Neural cell (in vitro differentiated cells): ENCODE measurements at regions not wholly inside any gene's neighbourhood (a gene's known extent, or its start where the extent isn't known, plus 50 kb on each side); places are given as distances from the start of the nearest gene placed in this dataset.

Experiments
- H2AFZ ChIP-seq: fragments of 200-600, 300-800 bp; sonication (generic), shearing (Covaris generic); 2 replicates; pipeline ENCODE4 v1.6.0; 2014; ENCODE audit warnings: low read depth, mild to moderate bottlenecking, antibody characterized with exemption, low read length, moderate library complexity
- H3F3A ChIP-seq: fragments of 200-600 bp; shearing (Covaris generic); 2 replicates; pipeline ENCODE4 v1.6.1; 2016; ENCODE audit warnings: mild to moderate bottlenecking, moderate library complexity, mixed read lengths, antibody characterized with exemption, low read length; ENCODE audit not compliant: insufficient read depth, poor library complexity, severe bottlenecking
- H3K27ac ChIP-seq: fragments of 200-600, 300-800 bp; sonication (generic), shearing (Covaris generic); 2 replicates; pipeline ENCODE4 v1.5.1; 2014; ENCODE audit warnings: mild to moderate bottlenecking, low read length, moderate library complexity
- H3K27me3 ChIP-seq: fragments of 300-800, 200-600 bp; sonication (generic), shearing (Covaris generic); 2 replicates; pipeline ENCODE4 v1.6.0; 2014; ENCODE audit warnings: mild to moderate bottlenecking, low read depth, low read length, moderate library complexity; ENCODE audit not compliant: insufficient read depth
- H3K36me3 ChIP-seq: fragments of 300-800, 200-600 bp; sonication (generic), shearing (Covaris generic); 2 replicates; pipeline ENCODE4 v1.5.1; 2014; ENCODE audit warnings: mild to moderate bottlenecking, antibody characterized with exemption, low read length, moderate library complexity; ENCODE audit not compliant: insufficient read depth
- H3K4me2 ChIP-seq: fragments of 300-800, 200-600 bp; sonication (generic), shearing (Covaris generic); 2 replicates; pipeline ENCODE4 v1.6.0; 2014; ENCODE audit warnings: mild to moderate bottlenecking, low read length
- H3K4me3 ChIP-seq: fragments of 300-800, 200-600 bp; sonication (generic), shearing (Covaris generic); 2 replicates; pipeline ENCODE4 v1.5.1; 2014; ENCODE audit warnings: mild to moderate bottlenecking, low read length, moderate library complexity
- H3K79me2 ChIP-seq: fragments of 200-600 bp; shearing (Covaris generic); replicated peaks from 2 replicates; pipeline ENCODE4 v1.6.0; 2014; ENCODE audit warnings: mild to moderate bottlenecking, low read length, moderate library complexity; ENCODE audit not compliant: insufficient read depth
- H3K9ac ChIP-seq: fragments of 300-800, 200-600 bp; sonication (generic), shearing (Covaris generic); 2 replicates; pipeline ENCODE4 v1.6.1; 2016; ENCODE audit warnings: mild to moderate bottlenecking, low read length, mixed read lengths
- H3K9me2 ChIP-seq: fragments of 200-600 bp; shearing (Covaris generic); 2 replicates; pipeline ENCODE4 v1.6.1; 2016; ENCODE audit warnings: mild to moderate bottlenecking, low read length, mixed read lengths; ENCODE audit not compliant: insufficient read depth
- H3K9me3 ChIP-seq: fragments of 200-600, 300-800 bp; sonication (generic), shearing (Covaris generic); 2 replicates; pipeline ENCODE4 v1.6.1; 2016; ENCODE audit warnings: mild to moderate bottlenecking, mixed run types, low read length, moderate library complexity, mixed read lengths
- H4K20me1 ChIP-seq: fragments of 200-600 bp; shearing (Covaris generic); 2 replicates; pipeline ENCODE4 v1.6.1; 2016; ENCODE audit warnings: mild to moderate bottlenecking, mixed run types; ENCODE audit not compliant: insufficient read depth
- CTCF ChIP-seq: fragments of 450-650 bp; IDR thresholded peaks from 2 replicates; pipeline ENCODE4 v1.5.1; 2014; ENCODE audit warnings: antibody characterized with exemption, mild to moderate bottlenecking, moderate library complexity; ENCODE audit not compliant: poor library complexity, severe bottlenecking
- EP300 ChIP-seq: fragments of 450-650 bp; conservative IDR thresholded peaks from 2 replicates; pipeline ENCODE4 v1.6.1; 2014; ENCODE audit warnings: antibody characterized with exemption, mild to moderate bottlenecking, moderate library complexity; ENCODE audit not compliant: poor library complexity, severe bottlenecking
- EZH2 ChIP-seq: fragments of 200-600, 300-800 bp; shearing (Covaris generic), sonication (generic); IDR thresholded peaks from 2 replicates; pipeline ENCODE4 v1.6.1; 2014; ENCODE audit warnings: antibody characterized with exemption, low read length, borderline replicate concordance, mild to moderate bottlenecking; ENCODE audit not compliant: insufficient read depth, poor library complexity, severe bottlenecking
- MXI1 ChIP-seq: fragments of 450-650 bp; conservative IDR thresholded peaks from 2 replicates; pipeline ENCODE4 v1.6.1; 2014; ENCODE audit warnings: antibody characterized with exemption, mild to moderate bottlenecking; ENCODE audit not compliant: poor library complexity, severe bottlenecking
- POLR2AphosphoS5 ChIP-seq: IDR thresholded peaks from 2 replicates; pipeline ENCODE4 v1.6.1; 2012
- RAD21 ChIP-seq: fragments of 450-650 bp; conservative IDR thresholded peaks from 2 replicates; pipeline ENCODE4 v1.6.1; 2014; ENCODE audit warnings: antibody characterized with exemption, mild to moderate bottlenecking, moderate library complexity
- REST ChIP-seq: IDR thresholded peaks from 2 replicates; pipeline ENCODE4 v1.6.1; 2012; ENCODE audit warnings: borderline replicate concordance
- SMC3 ChIP-seq: fragments of 450-650 bp; conservative IDR thresholded peaks from 2 replicates; pipeline ENCODE4 v1.6.1; 2014; ENCODE audit warnings: antibody characterized with exemption, mild to moderate bottlenecking, moderate library complexity; ENCODE audit not compliant: poor library complexity
- TAF1 ChIP-seq: IDR thresholded peaks from 2 replicates; pipeline ENCODE4 v1.6.1; 2012; ENCODE audit warnings: low read depth

GRCh38 chr13:74920920-74921319, 561.0 kb downstream of the TBC1D4 start:
- H3K79me2 ChIP-seq: no peaks in the 10 kb centered on the region
- no peak overlapping the region for H3K4me3 ChIP-seq
- no peaks in the 10 kb centered on the region for H3F3A ChIP-seq
- no peaks in the 10 kb centered on the region for H3K9me2 ChIP-seq
- H3K9me3 ChIP-seq: no peaks in the 10 kb centered on the region
- H3K27me3 ChIP-seq: no peaks in the 10 kb centered on the region
- H4K20me1 ChIP-seq: no peaks in the 10 kb centered on the region
- H3K4me2 ChIP-seq: no peak overlapping the region
- TF ChIP-seq EZH2 (no peak), POLR2AphosphoS5 (no peak), RAD21 (no peak), SMC3 (no peak), EP300 (no peak), TAF1 (no peak), REST (no peak), MXI1 (no peak), CTCF (no peak)
- H3K9ac ChIP-seq: no peak overlapping the region
- no peaks in the 10 kb centered on the region for H3K36me3 ChIP-seq
- no peak overlapping the region for H2AFZ ChIP-seq
- H3K27ac ChIP-seq: no peak overlapping the region

DNA sequence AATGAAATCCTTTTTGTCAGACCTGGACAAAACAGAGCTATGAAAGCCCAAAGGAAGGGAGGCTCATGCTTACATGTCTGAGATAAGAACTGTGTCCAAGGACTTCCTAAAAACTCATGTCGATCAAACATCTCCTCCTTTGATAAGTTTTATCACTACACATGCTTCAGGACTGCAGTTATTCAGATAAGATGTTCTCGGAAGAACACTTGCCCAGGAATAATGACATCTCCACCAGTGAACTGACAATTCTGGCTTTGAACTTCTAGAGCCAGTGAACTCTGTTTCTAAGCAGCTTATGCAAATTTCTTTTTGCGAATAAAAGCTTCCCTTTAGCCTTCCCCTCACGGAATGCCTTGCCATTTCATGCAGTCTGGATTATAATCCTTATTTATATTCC, 561.6 kb downstream of the TBC1D4 start:
- H3K9ac ChIP-seq: no peak overlapping the region
- no peaks in the 10 kb centered on the region for H3K9me3 ChIP-seq
- H3K27me3 ChIP-seq: no peaks in the 10 kb centered on the region
- no peak overlapping the region for H3K4me3 ChIP-seq
- H3K79me2 ChIP-seq: no peaks in the 10 kb centered on the region
- H3K36me3 ChIP-seq: no peaks in the 10 kb centered on the region
- no peaks in the 10 kb centered on the region for H3F3A ChIP-seq
- no peak overlapping the region for H2AFZ ChIP-seq
- H3K9me2 ChIP-seq: no peaks in the 10 kb centered on the region
- no peak overlapping the region for H3K27ac ChIP-seq
- no peaks in the 10 kb centered on the region for H4K20me1 ChIP-seq
- no peak overlapping the region for H3K4me2 ChIP-seq
- TF ChIP-seq SMC3: no peak
- no peak for TF ChIP-seq MXI1
- no peak for TF ChIP-seq EZH2
- no peak for TF ChIP-seq RAD21
- TF ChIP-seq CTCF: no peak
- TF ChIP-seq TAF1: no peak
- TF ChIP-seq POLR2AphosphoS5: no peak
- TF ChIP-seq EP300: no peak
- no peak for TF ChIP-seq REST
